MM.1S (cell line): ENCODE measurements at regions not wholly inside any gene's neighbourhood (a gene's known extent, or its start where the extent isn't known, plus 50 kb on each side); places are given as distances from the start of the nearest gene placed in this dataset.

Experiments
- DNase-seq: peaks from one replicate; pipeline ENCODE4 v3.0.0-alpha.2; 2015
- H2AFZ ChIP-seq: fragments of 300-600 bp; sonication (generic); 2 replicates; pipeline ENCODE4 v1.6.0; 2016; ENCODE audit warnings: antibody characterized with exemption, low read length
- H3F3A ChIP-seq: fragments of 300-600 bp; sonication (generic); 2 replicates; pipeline ENCODE4 v1.6.1; 2016; ENCODE audit warnings: mild to moderate bottlenecking, antibody characterized with exemption, low read length, moderate library complexity, mixed read lengths; ENCODE audit not compliant: insufficient read depth
- H3K27ac ChIP-seq: fragments of 300-600 bp; sonication (generic); 2 replicates; pipeline ENCODE4 v1.5.1; 2016; ENCODE audit warnings: mild to moderate bottlenecking, low read length
- H3K27me3 ChIP-seq: fragments of 300-600 bp; sonication (generic); replicated peaks from 2 replicates; pipeline ENCODE4 v1.6.0; 2016; ENCODE audit warnings: low read length; ENCODE audit not compliant: insufficient read depth
- H3K36me3 ChIP-seq: fragments of 300-600 bp; sonication (generic); replicated peaks from 2 replicates; pipeline ENCODE4 v1.6.1; 2016; ENCODE audit warnings: mild to moderate bottlenecking, low read length, mixed read lengths; ENCODE audit not compliant: insufficient read depth
- H3K4me1 ChIP-seq: fragments of 300-600 bp; sonication (generic); 2 replicates; pipeline ENCODE4 v1.6.1; 2016; ENCODE audit warnings: low read length, mixed read lengths
- H3K4me2 ChIP-seq: fragments of 300-600 bp; sonication (generic); 2 replicates; pipeline ENCODE4 v1.6.0; 2016; ENCODE audit warnings: low read depth, low read length
- H3K4me3 ChIP-seq: fragments of 300-600 bp; sonication (generic); 2 replicates; pipeline ENCODE4 v1.5.1; 2016; ENCODE audit warnings: low read length, mixed read lengths
- H3K79me2 ChIP-seq: fragments of 300-600 bp; sonication (generic); 2 replicates; pipeline ENCODE4 v1.6.1; 2016; ENCODE audit warnings: mixed run types, low read length, mixed read lengths
- H3K9ac ChIP-seq: fragments of 300-600 bp; sonication (generic); 2 replicates; pipeline ENCODE4 v1.6.1; 2016; ENCODE audit warnings: low read length, mixed read lengths
- H3K9me2 ChIP-seq: fragments of 300-600 bp; sonication (generic); replicated peaks from 2 replicates; pipeline ENCODE4 v1.6.1; 2016; ENCODE audit warnings: mild to moderate bottlenecking, low read length, mixed read lengths; ENCODE audit not compliant: insufficient read depth
- H3K9me3 ChIP-seq: fragments of 300-600 bp; sonication (generic); replicated peaks from 2 replicates; pipeline ENCODE4 v1.6.1; 2016; ENCODE audit warnings: mild to moderate bottlenecking, low read length, mixed read lengths; ENCODE audit not compliant: insufficient read depth
- H4K20me1 ChIP-seq: fragments of 300-600 bp; sonication (generic); 2 replicates; pipeline ENCODE4 v1.6.1; 2016; ENCODE audit warnings: mild to moderate bottlenecking, low read length, moderate library complexity, mixed read lengths; ENCODE audit not compliant: insufficient read depth
- EZH2 ChIP-seq: fragments of 300-600 bp; sonication (generic); optimal IDR thresholded peaks from 2 replicates; pipeline ENCODE3; 2017; ENCODE audit warnings: low read depth, mild to moderate bottlenecking, antibody characterized with exemption, low read length, mixed read lengths
- EZH2phosphoT487 ChIP-seq: fragments of 300-600 bp; sonication (generic); IDR thresholded peaks from 2 replicates; pipeline ENCODE4 v1.6.1; 2018; ENCODE audit warnings: antibody characterized with exemption, low read length
- TF ChIP-seq, protein P1 (sequence below): fragments of 300-600 bp; sonication (generic); IDR thresholded peaks from 2 replicates; pipeline ENCODE4 v1.5.1; 2016; ENCODE audit warnings: antibody characterized with exemption, low read length, mixed read lengths

DNA sequence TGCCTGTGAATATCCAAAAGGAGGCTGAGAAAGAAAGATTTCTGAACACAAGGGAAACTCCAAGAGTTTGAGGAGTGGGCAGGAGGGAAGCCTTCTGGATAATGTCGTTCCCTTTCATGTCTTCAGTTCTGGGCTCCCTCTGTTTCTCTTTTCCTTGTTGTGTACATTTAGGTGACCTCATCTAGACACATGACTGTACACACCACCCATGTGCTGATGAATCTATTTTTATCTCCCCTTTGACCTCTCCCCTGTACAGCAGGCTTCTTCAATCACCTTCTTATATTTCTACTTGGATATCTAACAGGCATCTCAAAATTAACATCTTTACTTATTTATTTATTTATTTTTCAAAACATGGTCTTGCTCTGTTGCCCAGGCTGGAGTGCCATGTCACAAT, 363.1 kb downstream of the GATA3 start:
- H3K36me3 ChIP-seq = no peaks in the 10 kb centered on the region
- H3K4me1 ChIP-seq = no peaks in the 10 kb centered on the region
- H3K9ac ChIP-seq = no peak overlapping the region
- no peaks in the 10 kb centered on the region for H3K79me2 ChIP-seq
- no peak for TF ChIP-seq EZH2
- no peak for TF ChIP-seq EZH2phosphoT487
- TF ChIP-seq, protein P1, sequence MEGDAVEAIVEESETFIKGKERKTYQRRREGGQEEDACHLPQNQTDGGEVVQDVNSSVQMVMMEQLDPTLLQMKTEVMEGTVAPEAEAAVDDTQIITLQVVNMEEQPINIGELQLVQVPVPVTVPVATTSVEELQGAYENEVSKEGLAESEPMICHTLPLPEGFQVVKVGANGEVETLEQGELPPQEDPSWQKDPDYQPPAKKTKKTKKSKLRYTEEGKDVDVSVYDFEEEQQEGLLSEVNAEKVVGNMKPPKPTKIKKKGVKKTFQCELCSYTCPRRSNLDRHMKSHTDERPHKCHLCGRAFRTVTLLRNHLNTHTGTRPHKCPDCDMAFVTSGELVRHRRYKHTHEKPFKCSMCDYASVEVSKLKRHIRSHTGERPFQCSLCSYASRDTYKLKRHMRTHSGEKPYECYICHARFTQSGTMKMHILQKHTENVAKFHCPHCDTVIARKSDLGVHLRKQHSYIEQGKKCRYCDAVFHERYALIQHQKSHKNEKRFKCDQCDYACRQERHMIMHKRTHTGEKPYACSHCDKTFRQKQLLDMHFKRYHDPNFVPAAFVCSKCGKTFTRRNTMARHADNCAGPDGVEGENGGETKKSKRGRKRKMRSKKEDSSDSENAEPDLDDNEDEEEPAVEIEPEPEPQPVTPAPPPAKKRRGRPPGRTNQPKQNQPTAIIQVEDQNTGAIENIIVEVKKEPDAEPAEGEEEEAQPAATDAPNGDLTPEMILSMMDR = no peak
- no peak overlapping the region for H2AFZ ChIP-seq
- H3K9me2 ChIP-seq = no peaks in the 10 kb centered on the region
- H3K4me2 ChIP-seq = no peak overlapping the region
- H3K27me3 ChIP-seq = no peaks in the 10 kb centered on the region
- H3K9me3 ChIP-seq = no peaks in the 10 kb centered on the region
- no peak overlapping the region for H3K4me3 ChIP-seq
- no peaks in the 10 kb centered on the region for H3F3A ChIP-seq
- no peak overlapping the region for H3K27ac ChIP-seq
- H4K20me1 ChIP-seq = no peaks in the 10 kb centered on the region
- DNase-seq = no peak

DNA sequence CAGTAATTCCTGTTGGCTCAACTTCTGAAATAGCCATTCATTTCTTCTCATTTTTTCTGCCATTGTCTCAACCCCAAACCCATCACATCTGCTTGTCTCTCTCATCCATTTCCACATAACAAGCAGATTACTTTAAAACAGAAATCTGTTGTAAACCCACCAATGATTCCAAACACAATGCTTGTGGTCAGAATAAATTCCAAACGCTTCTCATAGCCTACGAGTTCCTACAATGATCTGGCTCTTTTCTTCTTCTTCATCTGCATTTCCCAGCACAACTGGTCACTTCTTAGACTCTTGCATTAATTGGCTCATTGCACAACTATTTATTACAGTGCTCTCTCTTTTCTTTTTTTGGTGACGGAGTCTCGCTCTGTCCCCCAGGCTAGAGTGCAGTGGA, 364.1 kb downstream of the GATA3 start:
- Histone ChIP-seq H3K9me2 (no peaks in the 10 kb centered on the region), H3K27ac (no peak overlapping the region), H3K27me3 (no peaks in the 10 kb centered on the region), H3K4me2 (no peak overlapping the region), H4K20me1 (no peaks in the 10 kb centered on the region), H3K4me1 (no peaks in the 10 kb centered on the region), H3K36me3 (no peaks in the 10 kb centered on the region), H3F3A (no peaks in the 10 kb centered on the region), H3K79me2 (no peaks in the 10 kb centered on the region), H3K9me3 (no peaks in the 10 kb centered on the region), H3K4me3 (no peak overlapping the region), H3K9ac (no peak overlapping the region), H2AFZ (no peak overlapping the region)
- no peak for TF ChIP-seq EZH2phosphoT487
- TF ChIP-seq, protein P1 = no peak
- no peak for TF ChIP-seq EZH2
- no peak for DNase-seq

DNA sequence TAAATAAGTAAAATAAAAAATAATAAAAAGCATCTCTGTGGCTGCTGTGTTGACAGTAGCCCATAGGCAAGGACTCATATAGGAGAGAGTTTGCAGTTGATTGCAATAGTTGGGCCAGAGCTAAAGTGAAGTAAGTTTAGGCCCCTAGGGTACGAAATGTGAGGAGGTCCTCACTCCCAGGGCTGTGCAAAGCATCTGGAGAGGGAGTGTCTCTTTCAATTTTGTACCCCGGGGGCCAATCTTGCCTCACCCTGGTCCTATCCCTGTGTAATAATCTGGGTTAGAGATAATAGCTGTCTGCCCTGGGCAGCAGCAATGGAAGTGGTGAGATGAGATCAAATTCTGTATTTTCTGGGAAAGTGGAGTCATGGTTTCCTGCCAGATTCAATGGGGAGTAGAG, 365.7 kb downstream of the GATA3 start:
- no peak for DNase-seq
- Histone ChIP-seq H3K9ac (no peak overlapping the region), H3K4me2 (no peak overlapping the region), H3K79me2 (no peaks in the 10 kb centered on the region), H2AFZ (no peak overlapping the region), H3K4me1 (no peaks in the 10 kb centered on the region), H3K27me3 (no peaks in the 10 kb centered on the region), H3K9me3 (no peaks in the 10 kb centered on the region), H3K9me2 (no peaks in the 10 kb centered on the region), H3K4me3 (no peak overlapping the region), H3K36me3 (no peaks in the 10 kb centered on the region), H3K27ac (no peak overlapping the region), H3F3A (no peaks in the 10 kb centered on the region), H4K20me1 (no peaks in the 10 kb centered on the region)
- TF ChIP-seq EZH2 (no peak), EZH2phosphoT487 (no peak)
- TF ChIP-seq, protein P1 = no peak
